ENCODE measurements at regions not wholly inside any gene's neighbourhood (a gene's known extent, or its start where the extent isn't known, plus 50 kb on each side); places are given as distances from the start of the nearest gene placed in this dataset.
"Not testable (repeated sequence)": the region's sequence is repeated elsewhere in the genome, so short reads cannot be mapped to it uniquely, and the experiment has no call there.

DNA sequence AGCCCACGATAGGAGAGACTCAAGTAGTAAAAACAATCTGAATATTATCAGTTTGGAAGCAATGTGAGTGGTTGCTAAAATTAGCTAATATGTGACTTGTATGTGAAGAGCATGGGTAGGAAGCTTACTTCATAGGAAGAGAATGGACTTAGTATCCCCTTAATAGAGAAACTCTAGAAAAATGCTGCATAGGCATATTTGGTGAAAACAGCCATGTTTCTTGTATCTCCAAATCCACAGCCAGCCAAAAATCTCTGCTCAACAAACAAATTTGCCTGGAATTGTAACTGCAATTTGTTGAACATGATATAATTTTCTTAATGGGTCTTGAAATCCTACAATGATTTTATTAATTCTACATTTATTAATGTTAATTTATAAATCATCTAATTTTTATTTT is 1252.9 kb upstream of the TMEM132C start:
- DNase-seq, result no peak

DNA sequence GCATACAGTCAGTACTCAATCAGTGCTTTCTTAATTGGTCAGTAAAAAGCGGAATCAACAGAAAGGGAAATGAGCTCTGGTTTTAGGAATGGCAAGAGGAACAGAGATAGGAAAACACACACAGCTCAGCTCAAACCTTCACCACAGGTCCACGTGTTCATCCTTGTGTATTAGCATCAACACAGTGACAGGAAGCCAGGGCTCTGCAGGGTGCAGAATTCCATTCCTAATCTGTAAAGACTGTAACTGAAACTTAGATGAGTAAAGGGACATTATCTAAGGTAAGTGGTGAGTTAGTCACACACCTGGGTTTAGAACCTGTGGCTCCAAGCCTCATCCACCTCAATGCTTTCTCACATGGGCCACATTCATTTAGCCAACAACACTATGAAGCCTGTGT is 1242.2 kb upstream of the TMEM132C start:
- no peak for DNase-seq

DNA sequence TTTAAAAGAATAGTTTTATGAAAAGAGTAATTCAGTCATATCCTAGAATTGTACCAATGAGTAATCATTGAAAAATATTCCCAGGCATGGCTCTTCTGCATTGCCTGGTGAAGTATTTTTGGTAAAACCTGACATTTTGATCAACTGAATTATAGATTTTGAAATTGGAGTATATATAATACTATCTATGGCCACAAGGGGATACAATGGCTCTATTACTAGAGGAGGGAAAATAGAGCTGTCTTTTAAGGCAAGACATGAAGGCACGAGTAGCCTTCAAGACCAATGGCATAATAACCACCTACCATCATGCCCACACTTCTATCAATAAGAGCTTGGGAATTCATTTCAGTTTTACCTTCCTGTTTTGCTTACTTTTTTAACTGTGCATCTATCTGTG is 1241.4 kb upstream of the TMEM132C start:
- DNase-seq, result no peak

DNA sequence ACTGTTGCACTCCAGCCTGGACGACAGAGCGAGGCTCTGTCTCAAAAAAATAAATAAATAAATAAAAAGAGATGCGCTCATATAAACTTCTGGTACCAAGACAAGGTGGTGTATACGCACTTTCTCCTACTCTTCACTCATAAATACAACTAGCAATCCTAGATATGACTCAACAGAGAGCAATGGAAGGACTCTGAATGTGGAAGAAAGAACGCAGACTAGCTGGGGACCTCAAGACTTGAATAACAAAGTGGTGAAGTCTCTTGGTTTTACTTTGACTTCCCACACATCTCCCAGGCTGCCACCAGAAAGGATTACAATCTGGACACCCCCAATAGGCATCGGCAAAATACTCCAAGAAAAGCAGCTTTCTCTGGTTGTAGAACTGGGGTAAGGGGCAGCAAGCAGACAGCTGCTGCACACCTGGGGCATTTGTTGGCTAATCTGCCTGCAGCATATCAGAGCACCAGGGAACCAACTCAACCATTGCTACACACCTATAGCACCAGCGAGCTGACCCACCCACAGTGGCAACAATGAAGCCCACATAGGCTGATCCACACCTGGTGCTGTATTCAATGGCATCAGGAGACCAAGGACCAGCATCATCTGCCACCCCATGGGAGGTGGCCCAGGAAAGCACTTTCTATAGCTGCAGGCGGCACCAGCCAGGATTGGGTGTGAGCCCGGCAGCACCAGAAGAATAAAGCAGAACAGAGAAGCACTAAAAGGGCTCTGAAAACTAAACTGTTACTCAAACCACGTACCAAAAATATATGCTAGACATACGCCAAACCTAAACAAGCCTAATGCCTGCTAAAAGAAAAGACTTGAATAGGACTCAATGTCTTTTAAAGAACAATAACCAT is 1231.7 kb upstream of the TMEM132C start:
- DNase-seq, result no peak

DNA sequence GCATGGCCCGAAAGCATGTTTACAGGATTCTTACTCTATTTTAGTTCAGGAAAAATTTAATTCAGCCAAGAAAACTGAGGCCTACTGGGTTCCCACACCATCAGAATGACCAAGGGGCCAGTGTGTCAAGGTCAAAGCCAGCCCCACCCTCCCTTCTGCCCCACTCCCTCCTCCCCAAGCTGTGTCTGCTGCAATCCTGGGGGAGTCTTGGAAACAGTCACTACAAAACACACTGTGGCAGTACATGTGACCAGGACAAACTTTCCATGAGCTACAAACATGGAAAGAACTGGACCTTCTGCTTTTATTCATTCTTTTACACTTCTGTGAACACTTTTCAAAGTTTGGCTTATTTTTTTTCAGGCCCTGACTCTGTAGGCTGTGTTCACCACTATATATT is 1228.8 kb upstream of the TMEM132C start:
- DNase-seq, result no peak

DNA sequence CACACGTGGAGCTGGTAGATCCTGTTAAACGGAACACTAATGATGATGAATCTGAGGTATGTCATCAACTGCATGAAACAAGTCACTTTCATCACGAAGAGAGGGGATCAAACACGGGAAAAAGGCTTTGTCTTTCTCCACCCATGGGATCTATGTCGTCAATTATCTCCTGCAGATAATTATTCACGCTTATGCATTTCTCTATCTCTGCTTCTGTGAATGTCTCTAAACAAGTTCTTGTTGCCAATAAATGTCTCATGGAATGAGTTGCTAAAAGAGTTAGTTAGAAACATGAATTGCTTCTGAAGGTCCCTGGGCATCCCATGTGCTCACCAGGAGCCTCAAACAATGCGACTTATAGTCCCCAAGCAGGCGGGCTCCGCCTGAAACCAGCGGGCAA is 1228.2 kb upstream of the TMEM132C start:
- DNase-seq, result no peak

DNA sequence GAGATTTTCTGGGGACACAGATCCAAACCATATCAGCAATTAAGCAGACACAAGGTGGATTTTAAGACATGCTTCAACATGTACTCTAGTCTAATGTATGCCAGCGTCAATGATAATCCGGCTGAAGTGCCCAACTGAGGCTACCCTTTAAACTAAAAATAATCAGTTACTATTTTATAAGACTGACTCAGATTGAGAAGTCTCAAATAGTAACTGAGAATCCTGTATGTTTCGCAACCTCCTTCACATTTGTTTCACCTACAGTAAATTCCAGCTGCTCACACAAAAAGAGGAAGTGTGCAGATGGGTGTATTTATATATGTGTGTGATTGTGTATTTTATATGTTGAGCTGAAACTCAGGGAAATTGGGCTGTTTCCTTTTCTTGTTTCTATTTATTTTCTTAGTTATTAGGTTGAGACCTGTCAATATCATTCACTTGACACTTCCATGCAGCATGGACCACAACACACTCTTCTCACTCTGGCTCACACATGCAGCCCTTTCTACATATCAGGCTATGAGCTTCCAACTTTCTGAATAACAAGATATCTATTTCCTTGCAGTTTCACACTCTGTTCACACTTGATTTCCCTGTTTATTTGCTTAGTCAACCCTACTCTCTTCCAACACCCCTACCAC is 1224.9 kb upstream of the TMEM132C start:
- DNase-seq, result no peak

DNA sequence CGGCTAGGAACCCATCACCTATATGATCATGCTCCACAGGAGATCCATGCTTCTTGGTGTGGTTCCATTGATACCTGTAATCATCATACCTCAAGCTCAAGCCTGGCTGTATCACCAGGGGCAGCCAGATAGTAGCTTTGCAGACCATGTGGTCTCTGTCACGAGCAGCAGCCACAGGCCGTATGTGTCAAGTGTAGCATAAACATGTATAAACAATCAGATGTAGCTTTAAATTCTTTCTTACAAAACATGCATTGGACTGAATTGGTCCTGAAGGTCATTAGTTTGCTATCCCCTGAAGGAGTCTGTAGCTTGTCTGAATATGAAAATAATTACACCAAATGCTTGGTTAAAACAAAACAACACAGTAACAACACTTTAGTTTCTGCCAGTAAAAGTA is 1223.2 kb upstream of the TMEM132C start:
- DNase-seq, result no peak

DNA sequence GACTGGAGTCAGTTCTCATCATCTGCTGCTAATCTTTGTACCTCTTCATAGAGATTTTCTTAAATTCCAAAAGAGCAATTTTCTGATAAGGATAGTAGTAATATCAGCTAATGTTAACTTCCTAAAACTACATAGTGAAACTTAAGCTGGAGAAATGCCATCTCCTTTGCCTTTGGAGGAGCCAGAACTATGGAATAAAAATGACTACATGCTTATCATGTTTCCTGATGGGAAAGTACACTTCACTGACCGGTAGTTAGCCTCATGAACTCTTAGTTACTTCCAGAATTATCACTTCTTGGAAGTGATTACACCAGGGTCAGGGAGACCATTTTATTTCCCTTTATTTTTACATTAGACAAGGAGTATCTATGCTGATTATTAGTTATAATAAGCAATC is 1222.1 kb upstream of the TMEM132C start:
- no peak for DNase-seq

DNA sequence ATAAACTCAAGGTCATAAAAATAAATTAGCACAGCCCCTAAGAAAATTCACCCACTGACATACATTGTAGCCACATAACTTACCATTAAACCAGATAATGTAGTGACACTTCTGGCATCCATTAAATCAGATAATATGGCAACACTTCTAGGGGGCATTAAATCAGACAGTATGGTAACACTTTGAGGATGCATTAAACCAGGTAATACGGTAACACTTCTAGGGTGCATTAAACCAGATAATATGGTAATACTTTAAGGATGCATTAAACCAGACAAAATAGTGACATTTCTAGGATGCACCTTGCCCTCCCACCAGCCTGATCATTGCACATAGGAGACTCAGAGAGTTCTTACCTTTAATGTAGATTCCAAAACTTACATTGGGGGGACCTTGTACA is 1220.5 kb upstream of the TMEM132C start:
- no peak for DNase-seq

DNA sequence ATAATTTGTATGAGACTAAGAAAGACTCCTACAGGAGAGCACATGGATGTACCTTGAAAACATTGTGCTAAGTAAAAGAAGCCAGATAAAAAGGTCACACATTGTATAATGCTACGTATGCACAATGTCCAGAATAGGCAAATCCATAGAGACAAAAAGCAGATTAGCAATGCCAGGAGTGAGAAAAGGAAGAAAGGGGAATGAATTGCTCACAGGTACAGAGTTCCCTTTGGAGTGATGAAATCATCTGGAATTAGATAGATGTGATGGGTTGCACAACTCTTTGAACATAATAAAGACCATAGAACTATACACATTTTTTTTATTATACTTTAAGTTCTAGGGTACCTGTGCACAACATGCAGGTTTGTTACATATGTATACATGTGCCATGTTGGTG is 1218.9 kb upstream of the TMEM132C start:
- no peak for DNase-seq

DNA sequence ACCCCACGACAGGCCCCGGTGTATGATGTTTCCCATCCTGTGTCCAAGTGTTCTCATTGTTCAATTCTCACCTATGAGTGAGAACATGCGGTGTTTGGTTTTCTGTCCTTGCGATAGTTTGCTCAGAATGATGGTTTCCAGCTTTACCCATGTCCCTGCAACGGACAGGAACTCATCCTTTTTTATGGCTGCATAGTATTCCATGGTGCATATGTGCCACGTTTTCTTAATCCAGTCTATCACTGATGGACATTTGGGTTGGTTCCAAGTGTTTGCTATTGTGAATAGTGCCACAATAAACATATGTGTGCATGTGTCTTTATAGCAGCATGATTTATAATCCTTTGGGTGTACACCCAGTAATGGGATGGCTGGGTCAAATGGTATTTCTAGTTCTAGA is 1218.4 kb upstream of the TMEM132C start:
- not testable (repeated sequence) for DNase-seq

DNA sequence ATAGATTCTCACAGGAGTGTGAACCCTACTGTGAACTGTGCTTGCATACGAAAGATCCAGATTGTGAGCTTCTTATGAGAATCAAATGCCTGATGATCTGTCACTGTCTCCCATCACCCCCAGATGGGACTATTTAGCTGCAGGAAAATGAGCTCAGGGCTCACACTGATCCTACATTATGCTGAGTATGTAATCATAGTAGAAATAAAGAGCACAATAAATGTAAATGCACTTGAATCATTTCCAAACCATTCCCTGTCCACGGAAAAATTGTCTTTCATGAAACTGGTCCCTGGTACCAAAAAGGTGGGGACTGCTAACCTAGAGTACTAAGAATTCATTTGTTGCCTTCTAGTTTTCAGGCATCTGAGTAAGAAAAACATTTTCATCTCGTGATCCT is 1215.8 kb upstream of the TMEM132C start:
- DNase-seq, result no peak

DNA sequence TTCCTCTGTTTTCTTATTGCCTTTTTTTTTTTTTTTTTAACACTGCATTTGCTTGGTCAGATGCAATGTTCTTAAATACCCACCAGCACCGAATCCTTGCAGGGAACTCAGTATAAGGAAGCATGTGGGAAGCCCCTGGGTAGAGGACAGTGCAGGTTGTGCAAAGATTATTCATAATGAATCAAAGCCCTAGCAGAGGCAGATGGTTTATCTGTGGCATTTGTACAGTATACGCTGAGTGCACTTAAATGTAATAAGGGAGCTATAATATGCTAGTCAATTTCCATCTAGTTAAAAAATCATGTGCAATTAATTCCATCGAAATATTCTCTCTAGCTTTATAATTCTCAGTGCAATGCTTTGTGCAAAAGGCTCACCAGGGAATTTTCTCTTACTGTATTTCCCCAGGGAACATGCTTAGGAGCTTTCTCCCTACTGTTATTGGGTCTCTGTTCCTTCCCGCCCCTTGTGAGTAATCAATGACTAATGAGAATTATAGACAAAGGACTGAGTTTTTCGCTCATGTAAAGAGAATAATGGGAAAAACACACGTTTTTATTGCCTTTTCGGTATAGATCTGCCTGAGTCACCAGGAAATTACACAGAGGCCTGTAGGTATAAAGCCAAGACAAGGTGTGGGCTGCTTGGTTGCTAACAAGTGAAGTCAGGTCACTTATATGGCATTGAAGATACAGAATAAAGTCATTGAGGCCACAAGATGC is 1214.3 kb upstream of the TMEM132C start:
- DNase-seq, result no peak

DNA sequence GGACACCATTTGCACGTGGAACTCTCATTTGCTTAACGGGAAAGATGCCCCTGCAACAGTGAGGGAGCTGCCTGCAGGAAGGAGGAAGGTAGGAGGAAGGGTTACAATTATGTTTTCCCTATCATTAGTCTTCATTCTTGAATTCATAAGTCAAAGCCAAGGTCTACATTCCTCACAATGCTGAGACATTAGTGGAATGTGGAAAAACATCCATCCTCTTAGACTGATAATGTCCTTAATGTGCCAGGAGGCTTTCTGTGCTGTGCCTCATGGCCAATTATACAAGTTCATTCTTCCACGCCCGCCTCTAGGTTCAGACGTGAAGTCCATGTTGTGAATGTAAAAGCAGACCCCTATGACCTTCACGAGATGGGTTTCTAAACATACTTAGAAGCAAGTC is 1212.4 kb upstream of the TMEM132C start:
- no peak for DNase-seq

DNA sequence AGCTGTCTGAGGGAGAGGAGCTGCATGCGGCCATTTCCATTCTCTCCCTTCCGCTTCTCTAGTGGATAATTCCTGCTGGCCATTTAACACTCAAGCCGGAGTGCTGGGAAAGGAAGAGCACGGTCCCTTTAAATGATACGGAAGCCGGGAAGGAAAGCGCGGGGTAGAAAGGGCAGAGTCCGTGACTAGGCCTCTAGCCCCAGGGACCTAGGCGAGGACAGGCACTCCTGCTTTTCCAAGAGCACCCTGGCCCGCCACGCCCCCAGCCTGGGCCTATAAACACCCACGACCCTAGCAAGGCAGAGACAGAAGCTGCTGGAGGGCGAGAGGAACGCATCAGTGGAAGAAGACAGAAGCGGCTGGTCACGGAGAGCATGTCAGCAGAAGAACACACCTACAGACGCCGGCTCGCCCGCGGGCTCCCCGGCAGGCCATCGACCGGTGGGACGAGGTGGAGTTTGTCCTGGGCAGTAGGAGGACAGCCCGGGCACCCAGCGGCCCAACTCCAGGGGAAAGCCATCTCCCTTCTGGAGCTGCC is 1206.6 kb upstream of the TMEM132C start:
- no peak for DNase-seq

DNA sequence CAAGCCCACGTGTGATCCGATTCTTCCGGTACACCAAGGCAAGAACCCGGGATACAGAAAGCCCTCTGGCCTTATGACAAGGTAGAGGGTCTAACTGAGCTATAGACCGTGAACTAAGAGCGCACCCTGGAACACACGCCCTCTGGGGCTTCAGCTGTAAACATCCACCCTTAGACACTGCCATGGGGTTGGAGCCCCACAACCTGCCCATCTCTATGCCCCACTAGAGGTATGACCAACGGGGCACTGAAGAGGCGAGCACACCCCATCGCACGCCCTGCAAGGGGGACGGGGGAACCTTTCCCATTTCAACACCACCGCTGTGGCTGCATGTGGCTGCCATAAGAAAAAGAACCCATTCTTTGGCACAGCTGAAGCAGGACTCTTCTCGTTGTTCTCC is 1206.0 kb upstream of the TMEM132C start:
- no peak for DNase-seq

DNA sequence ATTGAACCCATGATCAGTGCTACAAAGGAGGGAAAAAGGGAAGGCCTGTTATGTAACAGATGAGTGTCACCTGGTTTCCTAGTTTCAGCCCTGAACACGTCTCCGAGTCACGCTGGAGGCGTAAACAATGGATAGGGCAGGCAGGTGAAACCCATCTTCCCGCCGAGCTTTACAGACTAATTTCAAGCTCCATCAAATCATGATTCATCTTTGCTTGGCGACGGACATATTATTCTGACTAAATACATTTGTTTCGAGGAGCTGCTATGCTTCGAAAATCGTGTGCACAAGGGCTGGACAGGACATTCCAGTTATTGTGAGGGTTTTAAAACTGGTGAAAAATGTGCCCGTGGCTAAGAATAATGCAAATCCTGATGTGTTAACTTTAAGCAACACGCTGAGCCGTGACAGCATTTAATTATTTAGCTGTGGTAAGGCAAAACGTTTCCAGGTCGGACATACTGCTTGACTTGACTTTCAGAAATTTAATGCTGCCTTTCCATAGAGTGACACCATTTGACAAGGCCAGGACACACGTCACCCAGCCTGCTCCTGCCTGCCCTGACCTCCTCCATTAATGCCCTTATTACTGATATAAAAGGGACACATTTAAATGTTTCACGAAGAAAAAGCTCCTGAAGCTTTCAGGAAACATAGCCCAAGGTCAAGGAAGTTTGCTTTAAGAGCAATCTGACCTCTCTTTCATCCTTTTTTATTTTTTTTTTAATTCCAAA is 1203.5 kb upstream of the TMEM132C start:
- no peak for DNase-seq

DNA sequence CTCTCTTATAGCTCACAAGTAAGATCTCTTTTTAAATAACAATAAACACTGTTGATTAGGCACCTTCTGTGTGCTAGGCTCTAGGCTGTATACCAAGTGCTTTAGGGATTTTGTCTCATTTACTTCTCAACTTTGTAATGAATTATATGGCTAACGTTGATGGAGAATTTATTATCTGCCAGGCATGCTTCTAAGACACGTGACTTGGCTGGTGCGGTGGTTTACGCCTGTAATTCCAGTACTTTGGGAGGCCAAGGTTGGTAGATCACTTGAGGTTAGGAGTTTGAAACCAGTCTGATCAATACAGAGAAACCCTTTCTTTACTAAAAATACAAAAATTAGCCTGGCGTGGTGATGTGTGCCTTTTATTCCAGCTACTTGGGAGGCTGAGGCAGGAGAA is 1202.8 kb upstream of the TMEM132C start:
- DNase-seq, result no peak

DNA sequence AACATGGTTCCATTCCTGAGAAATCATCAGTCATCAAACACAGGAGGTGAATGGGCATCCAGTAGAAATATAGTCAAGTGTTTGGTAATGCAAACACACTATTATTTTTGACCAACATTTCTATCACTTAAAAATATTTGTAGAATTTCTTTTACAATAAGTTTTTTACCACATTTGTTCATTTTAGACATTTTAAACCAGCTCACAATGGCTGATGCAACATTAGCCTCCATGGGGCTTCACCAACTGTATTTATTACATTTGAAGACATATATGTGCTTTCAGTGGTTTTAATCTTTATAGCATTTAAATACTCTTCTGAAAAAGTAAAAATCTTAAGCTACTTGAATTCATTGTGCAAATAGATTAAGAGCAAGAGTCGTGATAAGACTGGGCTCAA is 1201.4 kb upstream of the TMEM132C start:
- DNase-seq, result no peak

DNA sequence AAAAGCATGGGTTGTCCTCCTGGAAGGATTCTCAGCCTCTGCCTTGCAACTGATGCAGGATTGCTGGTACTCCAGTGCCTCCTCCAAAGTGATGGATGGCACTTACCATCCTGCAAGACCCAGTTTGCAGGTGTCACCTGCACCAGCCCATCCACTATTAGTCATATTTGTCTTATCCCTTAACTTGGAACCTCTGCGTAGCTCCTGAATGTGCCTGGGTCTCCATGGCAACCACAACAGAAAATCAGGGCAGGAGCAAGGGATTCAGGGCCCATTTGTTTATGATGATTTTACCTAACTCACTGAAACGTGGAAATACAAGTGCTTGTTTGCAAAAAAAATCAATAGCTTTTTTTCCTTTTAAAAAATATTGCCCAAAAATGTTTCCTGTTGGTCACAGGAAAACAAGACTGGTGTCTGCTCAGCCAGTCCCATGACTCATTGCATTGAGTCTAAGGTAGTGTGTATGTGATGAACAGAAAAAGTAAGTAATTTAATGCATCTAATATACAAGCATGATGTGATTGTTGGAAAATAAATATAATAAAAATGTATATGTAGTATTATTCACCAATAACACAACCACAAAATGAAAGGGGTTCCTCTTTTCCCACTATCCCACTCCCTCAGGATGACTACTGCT is 1196.3 kb upstream of the TMEM132C start:
- DNase-seq, result no peak

DNA sequence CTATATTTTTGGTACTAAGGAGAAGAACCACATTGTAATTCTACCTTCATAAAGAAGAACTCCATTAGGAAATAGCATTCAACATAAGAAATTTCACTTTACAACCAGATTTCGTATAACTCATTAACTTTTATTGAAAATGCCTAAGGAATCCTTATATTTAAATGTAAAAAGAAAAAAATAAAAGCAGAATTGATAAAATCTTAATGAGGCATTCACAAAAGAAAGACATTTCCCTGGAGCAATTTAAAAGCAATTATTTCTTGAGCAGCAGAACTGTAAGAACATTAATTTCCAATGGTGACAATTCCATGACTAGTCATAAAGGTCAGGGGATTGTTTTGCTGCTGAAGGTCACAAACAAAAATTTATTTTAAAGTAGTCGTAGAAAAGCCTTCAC is 1192.8 kb upstream of the TMEM132C start:
- DNase-seq, result no peak

DNA sequence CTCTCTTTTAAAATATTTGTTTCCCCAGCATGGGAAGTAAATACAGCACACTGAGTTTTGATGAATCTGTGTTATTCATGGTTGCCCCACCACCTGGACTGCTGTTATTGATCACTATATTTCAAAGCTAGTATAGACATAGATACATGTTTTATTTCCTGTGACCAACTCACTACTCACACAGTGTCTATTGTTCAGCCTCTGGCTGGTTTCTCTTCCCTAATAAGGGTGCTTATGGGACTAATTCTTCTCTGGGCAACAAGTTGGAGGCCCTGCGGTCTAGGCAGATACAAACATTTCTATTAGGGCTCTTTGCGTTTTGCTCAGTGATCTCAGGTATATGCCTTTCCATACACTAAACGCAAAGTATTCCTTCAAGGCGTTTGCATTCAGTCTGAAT is 1191.0 kb upstream of the TMEM132C start:
- DNase-seq, result no peak

Data from CD4-positive, alpha-beta T cell treated with Interleukin-4 for 1 hour (primary cell).